ENCODE measurements at regions not wholly inside any gene's neighbourhood (a gene's known extent, or its start where the extent isn't known, plus 50 kb on each side); places are given as distances from the start of the nearest gene placed in this dataset.

DNA sequence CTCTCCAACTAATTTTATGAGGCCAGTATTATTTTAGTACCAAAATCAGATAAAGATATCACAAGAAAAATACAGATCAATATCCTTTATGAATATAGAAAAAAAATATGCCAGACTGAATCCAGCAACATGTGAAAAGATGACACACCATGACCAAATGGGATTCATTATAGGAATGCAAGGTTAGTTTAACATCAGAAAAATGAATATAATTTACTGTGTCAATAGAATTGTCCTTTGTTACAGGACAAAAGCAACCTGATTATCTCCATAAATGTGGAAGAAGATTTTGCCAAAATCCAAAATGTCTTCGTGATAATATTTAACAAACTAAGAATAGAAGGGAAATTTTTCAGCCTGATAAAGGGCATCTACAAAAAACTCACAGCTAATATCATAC, 66.4 kb upstream of the DAB2 start:
- no peak for DNase-seq

DNA sequence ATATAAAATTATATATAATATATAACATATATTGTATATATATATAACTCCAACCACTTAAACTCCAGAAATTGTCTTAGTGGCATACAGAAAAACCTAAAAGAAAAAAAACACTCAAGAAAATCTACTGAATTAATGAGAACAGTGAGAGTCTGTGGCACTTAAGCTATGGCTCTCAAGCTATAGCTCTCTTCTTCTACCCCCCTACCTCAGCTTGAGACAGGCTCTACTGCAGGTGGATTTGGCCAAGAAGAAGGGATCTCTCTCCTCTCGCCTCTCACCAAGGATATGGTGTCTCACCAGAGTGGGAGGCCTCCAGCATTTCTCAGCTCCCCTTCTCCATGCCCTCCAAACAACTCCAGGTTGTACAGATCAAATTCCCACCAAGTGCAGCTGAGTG, 64.5 kb upstream of the DAB2 start:
- no peak for DNase-seq

DNA sequence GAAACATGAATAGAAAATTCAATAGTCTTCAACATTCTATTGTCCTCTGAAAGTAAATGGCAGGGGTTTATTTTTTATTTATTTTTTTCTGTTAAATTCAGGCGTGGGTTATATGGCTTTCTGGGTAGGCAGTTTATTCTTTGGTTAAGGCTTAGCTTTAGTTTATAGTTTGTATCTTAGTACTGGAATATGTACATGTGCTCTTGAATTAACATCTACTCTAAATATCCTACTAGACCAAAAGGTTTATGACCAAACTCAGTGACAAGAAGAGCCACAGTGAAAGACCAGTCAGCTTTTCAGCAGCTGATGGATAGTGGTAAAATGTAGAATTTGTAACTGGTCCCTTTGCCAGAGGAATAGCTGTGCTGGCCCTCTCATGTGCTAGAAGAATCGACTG, 62.0 kb upstream of the DAB2 start:
- DNase-seq = no peak

DNA sequence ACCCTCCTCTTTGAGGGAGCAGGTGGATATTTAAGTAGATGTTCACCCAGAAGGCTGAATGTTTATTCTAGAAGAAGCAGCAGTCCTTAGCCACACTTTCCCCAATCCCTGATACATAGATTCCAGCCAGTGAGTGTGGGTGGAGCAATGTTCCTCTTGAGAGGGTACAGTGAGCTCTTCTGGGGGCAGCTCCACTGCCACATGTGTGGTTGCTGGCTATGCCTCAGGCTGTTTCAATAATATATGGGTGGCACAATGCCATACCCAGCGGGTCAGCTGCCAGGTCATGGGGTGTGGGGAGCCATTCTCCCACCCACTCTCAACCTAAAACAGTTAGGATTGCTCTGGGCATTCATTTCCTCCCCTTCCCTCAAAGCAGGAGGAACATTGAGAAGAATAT, 61.6 kb upstream of the DAB2 start:
- DNase-seq = no peak

DNA sequence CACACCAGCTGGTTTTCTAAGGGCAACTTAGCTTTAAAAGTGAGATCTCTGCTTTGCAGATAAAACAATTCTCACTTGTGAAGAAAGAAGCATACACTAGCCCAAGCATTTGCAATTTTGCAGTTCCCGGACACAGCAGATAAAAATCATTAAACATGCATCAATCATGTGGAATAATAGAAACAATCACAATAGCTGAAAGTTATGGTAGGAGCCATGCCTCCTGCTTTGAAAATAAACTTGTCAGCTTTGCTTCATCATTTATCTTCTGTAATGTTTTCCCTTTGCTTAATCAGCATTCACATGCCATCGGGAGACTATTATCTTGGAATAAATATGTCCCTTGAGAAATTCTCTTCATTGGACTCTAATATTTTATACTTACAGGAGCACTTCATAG, 60.3 kb upstream of the DAB2 start:
- no peak for DNase-seq

DNA sequence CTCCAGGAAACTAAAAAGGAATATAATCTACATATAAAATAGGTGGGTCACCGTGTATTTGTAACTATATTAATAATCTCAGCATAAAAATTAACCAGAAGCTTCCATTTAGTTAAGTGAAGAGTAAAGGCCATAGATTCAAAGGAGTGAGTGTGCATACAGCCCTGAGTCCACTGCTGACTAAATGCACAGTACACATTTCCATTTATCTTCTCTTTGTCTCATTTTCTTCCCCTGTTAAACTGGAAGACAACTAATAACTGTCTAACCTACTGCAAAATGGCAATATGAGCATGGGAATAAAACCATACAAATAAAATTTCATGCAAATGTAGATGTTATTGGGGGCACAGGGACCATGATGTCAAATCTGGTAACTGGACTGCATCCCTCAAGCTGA, 59.9 kb upstream of the DAB2 start:
- DNase-seq = no peak

DNA sequence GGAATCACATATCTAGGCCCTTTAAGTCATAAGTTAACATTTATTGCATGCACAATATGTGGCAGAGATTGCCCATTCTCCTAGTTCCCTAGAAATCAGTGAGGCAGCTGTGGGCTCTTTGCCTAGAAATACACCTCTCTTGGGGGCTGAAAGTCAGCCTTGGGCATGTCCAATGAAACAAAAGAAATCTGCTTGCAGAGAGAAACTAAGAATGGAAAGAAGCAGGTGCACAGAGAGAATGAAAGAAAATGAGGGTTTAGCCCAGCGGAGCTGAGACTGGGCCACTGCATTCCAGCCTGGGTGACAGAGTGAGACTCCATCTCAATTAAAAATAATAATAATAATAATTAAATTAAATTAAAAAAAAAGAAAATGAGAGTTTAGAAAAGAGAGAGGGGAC, 57.3 kb upstream of the DAB2 start:
- no peak for DNase-seq

DNA sequence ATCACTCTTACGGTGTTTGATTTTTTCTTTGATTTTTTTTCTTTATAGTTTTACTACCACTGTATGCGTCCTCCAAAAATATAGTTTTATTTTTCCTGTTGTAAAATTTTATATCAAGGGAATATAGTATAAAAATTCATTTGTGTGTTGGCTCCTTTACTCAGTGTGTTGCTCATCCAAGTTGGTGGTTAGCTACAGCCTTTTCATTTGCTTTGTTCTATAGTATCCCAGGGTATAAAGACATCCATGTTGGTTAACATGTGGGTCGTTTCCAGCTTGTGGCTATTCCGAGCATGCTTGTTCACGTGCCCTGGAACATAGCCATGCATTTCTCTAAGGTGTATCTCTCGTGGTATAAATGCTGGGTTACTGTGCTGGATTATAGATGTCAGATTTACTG, 54.8 kb upstream of the DAB2 start:
- no peak for DNase-seq

DNA sequence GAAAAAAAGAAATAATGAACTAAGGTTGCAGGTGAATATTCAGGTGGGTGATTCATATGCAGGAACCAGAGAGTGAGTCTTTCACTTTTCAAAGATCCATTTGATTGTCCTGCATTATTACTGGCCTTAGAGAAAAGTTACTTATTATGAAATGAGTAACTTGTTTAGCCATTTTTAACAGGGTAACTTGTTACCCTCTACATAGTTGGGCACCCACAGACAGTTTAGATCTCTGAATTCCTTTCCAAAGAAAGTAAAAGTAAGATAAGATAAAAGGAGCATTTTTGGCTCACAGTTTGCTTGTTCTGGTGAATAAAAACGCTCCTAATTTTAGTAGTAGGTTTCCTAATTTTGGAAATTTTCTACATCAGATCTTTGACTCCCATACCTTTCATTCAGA, 54.1 kb upstream of the DAB2 start:
- no peak for DNase-seq

DNA sequence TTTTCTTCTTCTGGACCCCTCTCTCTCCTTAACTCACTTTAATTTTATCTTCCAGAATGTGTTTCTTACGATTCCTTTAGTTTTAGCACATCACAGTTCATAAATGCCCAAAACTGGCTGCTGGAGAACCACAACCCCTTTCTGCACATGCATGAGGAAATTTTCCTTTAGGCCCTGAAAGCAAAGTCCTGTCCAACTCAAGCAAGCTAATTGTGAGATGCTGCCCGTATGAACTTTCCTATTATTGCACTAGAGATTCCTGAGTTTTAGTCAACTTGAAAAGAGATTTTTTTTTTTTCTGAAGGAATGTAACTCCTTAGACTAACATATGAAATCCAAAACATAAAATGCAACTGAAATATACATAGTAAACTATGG, 52.1 kb upstream of the DAB2 start:
- DNase-seq = no peak

DNA sequence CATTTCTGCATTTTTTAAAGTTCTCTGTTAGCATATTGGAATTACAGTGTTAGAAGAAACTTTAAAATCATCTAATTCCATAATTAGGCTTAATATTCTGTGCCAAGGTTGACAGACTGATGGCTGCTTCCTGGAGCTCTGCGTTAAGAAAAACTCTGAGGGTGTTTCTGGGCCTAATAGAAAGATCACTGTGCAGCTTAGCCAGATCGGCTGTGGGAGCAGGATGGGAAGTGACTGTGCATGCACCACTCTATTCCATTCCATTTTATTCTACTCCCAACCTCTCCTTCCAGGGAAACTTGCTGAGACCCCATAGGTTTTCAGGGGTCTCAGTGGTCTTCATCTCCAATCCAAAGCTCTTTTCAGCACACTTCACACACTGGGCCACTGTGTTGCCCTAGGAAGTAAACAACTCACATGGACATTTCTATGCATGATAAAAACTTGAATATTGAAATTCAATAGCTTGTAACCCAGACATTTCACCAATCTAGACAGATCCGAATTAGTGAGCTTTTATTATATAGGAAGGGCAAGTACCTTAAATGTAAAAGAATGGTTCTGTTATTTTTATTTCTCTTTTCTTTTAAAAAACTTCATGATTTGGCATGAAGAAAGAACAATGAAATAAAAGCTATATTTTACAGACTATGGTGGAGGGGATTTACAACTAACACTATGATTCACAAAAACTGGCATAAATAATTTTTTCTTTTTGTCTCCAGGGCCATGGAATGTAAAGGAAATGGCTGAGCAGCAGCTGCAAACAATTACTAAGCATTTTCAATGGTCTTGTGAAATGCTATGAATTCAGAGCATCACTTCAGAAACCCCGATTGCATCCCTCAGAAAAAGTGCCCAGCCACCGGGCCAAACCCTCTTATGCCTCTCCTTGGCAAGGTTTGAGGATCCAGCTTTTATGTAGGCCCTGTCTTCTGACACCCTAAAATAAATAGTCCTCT, 51.4 kb upstream of the DAB2 start:
- no peak for DNase-seq

DNA sequence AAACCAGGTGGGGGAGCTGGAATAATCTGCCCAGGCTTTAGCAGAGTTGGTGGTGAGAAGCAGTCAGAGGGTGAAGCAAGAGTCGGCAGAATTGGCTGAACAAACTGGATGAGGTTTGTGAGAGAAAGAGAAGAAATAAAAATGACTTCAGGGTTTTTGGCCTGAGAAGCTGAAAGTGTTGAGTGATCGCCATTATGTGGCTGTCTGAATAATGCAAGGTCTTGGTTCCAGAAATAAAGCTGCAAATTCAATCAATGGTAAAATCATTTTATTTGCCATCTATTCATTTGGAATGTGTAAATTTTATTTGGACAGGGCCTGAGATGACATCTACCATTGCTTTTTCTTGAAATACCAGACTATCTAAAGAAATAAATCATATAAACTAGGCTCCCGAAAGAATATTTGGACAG, 50.4 kb upstream of the DAB2 start:
- no peak for DNase-seq

Measured in activated T-cell treated with anti-CD3 and anti-CD28 coated beads, Interleukin-2, amount 50 U/mL, for 48 hours (primary cell).